Endodermal cell (in vitro differentiated cells): ENCODE measurements at regions not wholly inside any gene's neighbourhood (a gene's known extent, or its start where the extent isn't known, plus 50 kb on each side); places are given as distances from the start of the nearest gene placed in this dataset.

Experiments used
- DNase-seq: peaks from one replicate; pipeline ENCODE4 v3.0.0-alpha.2; 2017
- H3K27ac ChIP-seq: 2 replicates; pipeline ENCODE4 v1.5.1; 2013; ENCODE audit warnings: mild to moderate bottlenecking, low read depth, low read length, moderate library complexity
- H3K27me3 ChIP-seq: 2 replicates; pipeline ENCODE4 v1.6.1; 2013; ENCODE audit warnings: mild to moderate bottlenecking, low read length, moderate library complexity; ENCODE audit not compliant: insufficient read depth, control insufficient read depth, poor library complexity, severe bottlenecking
- H3K36me3 ChIP-seq: 2 replicates; pipeline ENCODE4 v1.7.0; 2013; ENCODE audit warnings: mild to moderate bottlenecking, low read length, moderate library complexity; ENCODE audit not compliant: control insufficient read depth, insufficient read depth
- H3K4me1 ChIP-seq: one replicate; pipeline ENCODE4 v1.7.0; 2013; ENCODE audit warnings: low read length; ENCODE audit not compliant: control insufficient read depth, insufficient read depth
- H3K4me3 ChIP-seq: 2 replicates; pipeline ENCODE4 v1.5.1; 2013; ENCODE audit warnings: mild to moderate bottlenecking, low read length, moderate library complexity
- H3K9ac ChIP-seq: 2 replicates; pipeline ENCODE4 v1.6.1; 2013; ENCODE audit warnings: mild to moderate bottlenecking, low read length, moderate library complexity; ENCODE audit not compliant: poor library complexity, severe bottlenecking; ENCODE audit errors: extremely low read depth
- H3K9me3 ChIP-seq: 2 replicates; pipeline ENCODE4 v1.6.1; 2013; ENCODE audit warnings: mild to moderate bottlenecking, low read length, moderate library complexity; ENCODE audit not compliant: control insufficient read depth
- H3K27ac Mint-ChIP-seq: 2 replicates; pipeline ENCODE4 v1.8.0; 2020; ENCODE audit warnings: mixed read lengths
- H3K27me3 Mint-ChIP-seq: 2 replicates; pipeline ENCODE4 v1.8.0; 2021; ENCODE audit warnings: mild to moderate bottlenecking, mixed read lengths; ENCODE audit not compliant: insufficient read depth
- H3K36me3 Mint-ChIP-seq: 2 replicates; pipeline ENCODE4 v1.8.0; 2020; ENCODE audit warnings: low read depth, mixed read lengths
- H3K4me1 Mint-ChIP-seq: 2 replicates; pipeline ENCODE4 v1.8.0; 2020; ENCODE audit warnings: mixed read lengths
- H3K4me3 Mint-ChIP-seq: 2 replicates; pipeline ENCODE4 v1.8.0; 2020; ENCODE audit warnings: mild to moderate bottlenecking, moderate library complexity, mixed read lengths
- H3K9me3 Mint-ChIP-seq: 2 replicates; pipeline ENCODE4 v1.8.0; 2020; ENCODE audit warnings: mild to moderate bottlenecking, mixed read lengths
- CTCF ChIP-seq: fragments of 200-600 bp; sonication (generic); conservative IDR thresholded peaks from 2 replicates; pipeline ENCODE4 v1.5.0; 2021; ENCODE audit warnings: antibody characterized with exemption, mild to moderate bottlenecking
- WGBS, 2 experiments: methylation state at CpG; one replicate each; pipeline versions ENCODE4 v1.1.5 to v1.1.7; 2013; ENCODE audit warnings: missing lambda C conversion rate in 2 of 2, mixed read lengths in 1 of 2; ENCODE audit not compliant: insufficient coverage in 1 of 2, insufficient read length in 1 of 2; 5-methylcytosine and 5-hydroxymethylcytosine counted together

DNA sequence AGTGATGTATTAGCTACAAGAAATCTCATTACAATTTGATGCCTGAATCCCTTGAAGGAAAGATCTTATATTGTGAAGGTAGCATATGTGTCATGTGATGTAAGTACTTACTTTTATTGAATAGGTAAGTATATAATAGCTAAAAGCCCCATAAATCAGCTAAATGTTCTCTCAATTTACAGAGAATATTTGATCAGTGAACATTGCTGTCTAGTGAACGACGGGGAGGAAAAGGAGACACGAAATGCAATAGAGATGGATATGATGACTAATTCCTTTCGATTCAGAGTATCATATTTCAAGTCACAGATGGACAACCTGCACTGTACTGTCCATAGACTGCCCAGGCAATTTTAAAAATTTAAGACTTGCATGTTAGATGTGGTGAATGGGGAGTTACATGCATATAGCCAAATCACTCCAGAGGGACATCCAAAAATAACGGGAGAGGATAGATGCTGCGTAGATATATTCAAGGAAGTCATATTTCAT is 462.1 kb upstream of the CDIN1 start:
- DNase-seq, result no peak
- Mint-ChIP-seq H3K27ac (no peak overlapping the region), H3K9me3 (peaks cover 1% of the 10 kb centered on the region), H3K4me1 (no peaks in the 10 kb centered on the region), H3K36me3 (no peaks in the 10 kb centered on the region), H3K27me3 (no peaks in the 10 kb centered on the region), H3K4me3 (no peak overlapping the region)
- Histone ChIP-seq H3K9ac (no peak overlapping the region), H3K36me3 (no peaks in the 10 kb centered on the region), H3K9me3 (no peaks in the 10 kb centered on the region), H3K4me3 (no peak overlapping the region), H3K27me3 (no peaks in the 10 kb centered on the region), H3K4me1 (no peaks in the 10 kb centered on the region), H3K27ac (no peak overlapping the region)
- no peak for TF ChIP-seq CTCF
- WGBS, 2 experiments, result 93 to 95% methylated on average over 6 of the region's 6 CpGs

GRCh38 chr15:36126194-36126593 is 453.2 kb upstream of the CDIN1 start:
- TF ChIP-seq CTCF, result no peak
- Mint-ChIP-seq H3K27ac (no peak overlapping the region), H3K9me3 (no peaks in the 10 kb centered on the region), H3K4me1 (no peaks in the 10 kb centered on the region), H3K36me3 (no peaks in the 10 kb centered on the region), H3K27me3 (no peaks in the 10 kb centered on the region), H3K4me3 (no peak overlapping the region)
- peaks cover 4% of the 10 kb centered on the region for H3K4me1 ChIP-seq
- H3K4me3 ChIP-seq, result no peak overlapping the region
- H3K9me3 ChIP-seq, result no peaks in the 10 kb centered on the region
- no peak for DNase-seq
- H3K36me3 ChIP-seq, result no peaks in the 10 kb centered on the region
- 85% methylated on average over 2 of the region's 2 CpGs; no CpG with 5 or more reads in 1 of the 2 experiments for WGBS, 2 experiments
- H3K27ac ChIP-seq, result no peak overlapping the region
- H3K9ac ChIP-seq, result no peak overlapping the region
- no peaks in the 10 kb centered on the region for H3K27me3 ChIP-seq

DNA sequence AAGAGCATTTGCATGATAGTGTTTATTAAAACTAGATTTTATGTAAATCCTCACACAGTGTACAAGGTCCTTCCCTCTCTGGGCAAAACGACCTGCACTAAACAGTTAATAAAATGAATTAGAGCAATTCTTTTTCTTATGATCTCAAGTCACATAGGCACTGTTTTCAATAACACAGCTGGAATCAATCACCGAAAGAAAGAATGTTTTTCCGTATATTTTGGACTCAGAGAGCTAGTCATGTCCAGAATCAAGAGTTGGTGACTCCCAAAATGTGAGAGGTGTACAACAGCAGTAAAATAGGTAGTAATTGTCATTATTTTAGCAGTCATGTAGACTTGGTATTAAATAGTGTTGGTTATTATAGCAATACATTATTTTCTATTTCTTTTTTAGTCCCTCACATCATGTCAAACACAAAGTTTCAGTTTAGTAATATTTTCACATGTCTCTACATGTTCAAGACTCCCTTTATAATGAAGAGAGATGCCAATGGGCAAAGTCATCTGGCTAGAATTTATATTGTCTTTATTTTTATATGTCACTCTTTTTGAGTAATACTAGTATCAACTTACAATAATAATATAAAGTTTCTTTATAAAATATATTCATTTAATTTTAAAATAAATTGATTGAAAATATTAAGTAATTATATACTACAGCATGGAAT is 448.6 kb upstream of the CDIN1 start:
- Histone ChIP-seq H3K36me3 (no peaks in the 10 kb centered on the region), H3K9ac (no peak overlapping the region), H3K27me3 (no peaks in the 10 kb centered on the region), H3K4me3 (no peak overlapping the region), H3K27ac (no peak overlapping the region), H3K4me1 (peaks cover 4% of the 10 kb centered on the region), H3K9me3 (no peaks in the 10 kb centered on the region)
- Mint-ChIP-seq H3K4me3 (no peak overlapping the region), H3K27ac (no peak overlapping the region), H3K36me3 (no peaks in the 10 kb centered on the region), H3K27me3 (no peaks in the 10 kb centered on the region), H3K4me1 (no peaks in the 10 kb centered on the region), H3K9me3 (no peaks in the 10 kb centered on the region)
- no peak for TF ChIP-seq CTCF
- DNase-seq, result no peak
- 82 to 95% methylated on average over 2 to 3 of the region's 3 CpGs for WGBS, 2 experiments
